TTC549 (cell line): ENCODE measurements at regions not wholly inside any gene's neighbourhood (a gene's known extent, or its start where the extent isn't known, plus 50 kb on each side); places are given as distances from the start of the nearest gene placed in this dataset.
A peak's percentile ranks its signal among the peaks of the same experiment; 100 is the strongest.
"Not testable (repeated sequence)": the region's sequence is repeated elsewhere in the genome, so short reads cannot be mapped to it uniquely, and the experiment has no call there.

ENCODE experiments used
- FAIRE-seq: peaks from 2 replicates; lab custom pipeline; 2012; peaks lifted over from hg19 to GRCh38; lab: Jason Lieb, UNC

- not testable (repeated sequence) for FAIRE-seq
Observed at GRCh38 chr4:131883181-131883580, 1265.9 kb upstream of the PCDH10 start.

DNA sequence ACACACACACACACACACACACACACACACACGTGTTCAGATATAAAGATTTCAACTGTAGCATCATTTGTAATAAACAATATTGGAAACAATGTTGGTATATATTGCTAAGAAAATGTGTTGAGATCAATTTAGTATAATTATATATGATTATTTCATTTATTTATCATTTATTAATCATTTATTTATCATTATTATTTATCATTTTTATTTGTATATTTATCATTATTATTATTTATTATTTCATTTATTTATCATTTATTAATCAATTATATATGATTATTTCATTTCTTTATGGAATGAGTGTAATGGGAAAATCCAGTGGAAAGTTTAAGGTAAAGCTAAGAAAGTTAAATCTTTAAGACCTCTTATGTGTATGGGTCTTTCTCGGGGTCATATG is 1223.4 kb upstream of the PCDH10 start:
- FAIRE-seq = peak; percentile 85

DNA sequence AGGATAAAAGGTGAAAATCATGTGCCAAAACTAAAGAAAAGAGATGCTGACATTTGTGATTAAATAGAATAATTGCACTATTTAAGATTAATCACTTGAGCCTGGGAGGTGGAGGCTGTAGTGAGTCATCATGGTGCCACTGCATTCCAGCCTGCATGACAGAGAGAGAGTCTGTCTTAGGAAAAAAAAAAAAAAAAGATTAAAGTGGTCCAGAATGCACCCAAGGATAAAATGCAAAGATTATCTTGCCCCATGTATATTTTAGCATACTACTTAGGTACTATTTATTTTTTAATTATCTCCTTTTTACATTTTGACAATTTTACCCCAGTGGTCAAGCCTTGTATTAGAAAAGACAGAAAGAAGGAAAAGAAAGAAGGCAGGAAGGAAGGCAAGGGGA is 1181.4 kb upstream of the PCDH10 start:
- not testable (repeated sequence) for FAIRE-seq

- no peak for FAIRE-seq
Observed at GRCh38 chr4:131974730-131975129, 1174.4 kb upstream of the PCDH10 start.

GRCh38 chr4:131975276-131976132 is 1173.6 kb upstream of the PCDH10 start:
- FAIRE-seq = not testable (repeated sequence)

GRCh38 chr4:131976133-131977002 is 1172.7 kb upstream of the PCDH10 start:
- FAIRE-seq = not testable (repeated sequence)

DNA sequence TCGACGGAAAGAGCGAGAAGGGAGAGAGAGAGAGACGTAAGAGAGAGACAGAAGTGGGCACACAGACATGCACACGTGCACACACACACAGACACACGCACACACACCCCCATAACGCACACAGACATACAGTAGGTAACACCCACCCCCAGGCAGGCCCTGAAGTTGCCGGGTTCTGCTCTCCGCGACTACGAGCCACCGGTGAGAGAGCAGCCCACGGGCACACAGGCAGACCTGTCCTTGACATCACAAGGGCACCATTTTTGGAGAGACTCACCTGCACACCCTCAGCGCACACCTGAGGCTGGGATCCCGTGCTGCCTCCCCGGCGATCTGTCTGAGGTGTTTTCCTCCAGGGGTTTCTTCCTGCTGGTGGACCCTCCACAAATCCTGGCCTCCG is 1171.0 kb upstream of the PCDH10 start:
- FAIRE-seq = no peak

GRCh38 chr4:131989576-131989975 is 1159.5 kb upstream of the PCDH10 start:
- FAIRE-seq = no peak

DNA sequence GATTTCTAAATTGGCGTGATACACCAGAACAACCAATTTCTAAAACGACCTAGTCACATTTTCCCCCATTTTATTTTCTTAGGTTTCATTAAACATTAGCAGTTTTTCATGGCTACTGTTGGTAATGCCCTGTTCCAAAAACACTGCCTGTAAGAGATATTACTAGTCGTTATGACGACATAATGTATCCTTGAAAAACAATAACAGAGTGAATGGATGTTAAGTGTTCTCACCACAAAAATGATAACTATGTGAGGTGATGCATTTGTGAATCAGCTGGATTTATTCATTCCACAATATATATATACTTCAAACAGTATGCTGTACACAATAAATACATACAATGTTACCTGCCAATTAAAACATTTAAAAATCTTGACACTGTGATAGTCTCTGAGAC is 1147.6 kb upstream of the PCDH10 start:
- FAIRE-seq = no peak

DNA sequence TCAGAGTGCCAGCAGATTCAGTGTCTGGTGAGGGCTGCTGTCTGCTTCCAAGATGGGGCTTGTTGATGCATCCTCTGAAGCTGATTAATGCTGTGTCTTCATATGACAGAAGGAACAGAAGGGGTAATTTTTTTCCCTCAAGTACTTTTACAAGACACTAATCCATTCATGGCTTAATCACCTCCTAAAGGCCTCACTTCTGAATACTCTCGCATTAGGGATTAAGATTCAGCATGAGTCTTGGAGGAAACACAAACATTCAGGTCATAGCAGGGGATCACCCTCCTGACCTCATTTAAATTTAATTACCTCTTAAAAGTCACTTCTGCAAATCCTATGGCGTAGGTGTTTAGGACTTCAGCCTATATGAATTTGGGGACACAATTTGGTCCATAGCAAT is 1145.5 kb upstream of the PCDH10 start:
- no peak for FAIRE-seq

GRCh38 chr4:132015321-132015720 is 1133.8 kb upstream of the PCDH10 start:
- FAIRE-seq = no peak

GRCh38 chr4:132016703-132017350 is 1132.3 kb upstream of the PCDH10 start:
- no peak for FAIRE-seq

GRCh38 chr4:132026166-132026565 is 1122.9 kb upstream of the PCDH10 start:
- FAIRE-seq = no peak

- FAIRE-seq = no peak
Observed at GRCh38 chr4:132026816-132027215, 1122.3 kb upstream of the PCDH10 start.

GRCh38 chr4:132056496-132056895 is 1092.6 kb upstream of the PCDH10 start:
- FAIRE-seq = no peak

DNA sequence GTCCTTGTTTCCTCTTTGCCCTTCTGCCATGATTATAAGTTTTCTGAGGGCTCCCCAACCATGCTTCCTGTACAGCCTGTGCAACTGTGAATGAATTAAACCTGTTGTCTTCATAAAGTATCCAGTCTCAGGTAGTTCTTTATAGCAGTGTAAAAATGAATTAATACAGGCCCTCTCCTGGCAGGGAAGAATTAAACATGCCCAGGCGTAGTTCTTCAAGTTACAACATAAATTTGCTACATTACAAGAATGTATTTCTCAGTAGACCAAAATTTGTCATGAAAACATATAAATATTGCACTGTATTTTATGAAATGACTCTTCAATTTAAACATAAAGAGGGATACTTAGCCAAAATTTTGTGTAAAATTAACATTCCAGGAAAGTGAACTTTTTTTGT is 1089.9 kb upstream of the PCDH10 start:
- FAIRE-seq = no peak

DNA sequence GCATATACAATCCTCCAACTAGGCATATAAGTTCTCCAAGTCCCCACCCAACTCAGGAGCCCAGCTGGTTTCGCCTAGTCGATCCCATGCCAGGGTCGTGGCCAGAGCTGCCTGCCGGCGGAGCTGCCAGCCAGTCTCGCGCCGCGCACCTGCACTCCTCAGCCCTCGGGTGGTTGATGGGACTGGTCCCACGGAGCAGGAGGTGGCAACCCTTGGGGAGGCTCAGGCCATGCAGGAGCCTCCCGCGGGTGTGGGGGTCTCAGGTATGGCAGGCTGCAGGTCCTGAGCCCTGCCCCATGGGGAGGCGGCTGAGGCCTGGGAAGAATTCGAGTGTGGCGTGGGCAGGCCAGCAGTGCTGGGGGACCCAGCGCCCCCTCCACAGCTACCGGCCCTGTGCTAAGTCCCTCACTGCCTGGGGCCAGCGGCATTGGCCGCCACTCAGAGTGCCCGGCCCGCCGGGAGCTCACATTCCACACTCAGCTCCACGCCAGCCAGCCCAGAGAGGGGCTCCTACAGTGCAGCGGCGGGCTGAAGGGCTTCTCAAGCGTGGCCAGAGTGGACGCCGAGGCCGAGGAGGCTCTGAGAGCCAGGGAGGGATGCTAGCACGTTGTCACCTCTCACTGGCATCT is 1086.4 kb upstream of the PCDH10 start:
- FAIRE-seq = no peak

GRCh38 chr4:132063829-132064228 is 1085.3 kb upstream of the PCDH10 start:
- FAIRE-seq = no peak

DNA sequence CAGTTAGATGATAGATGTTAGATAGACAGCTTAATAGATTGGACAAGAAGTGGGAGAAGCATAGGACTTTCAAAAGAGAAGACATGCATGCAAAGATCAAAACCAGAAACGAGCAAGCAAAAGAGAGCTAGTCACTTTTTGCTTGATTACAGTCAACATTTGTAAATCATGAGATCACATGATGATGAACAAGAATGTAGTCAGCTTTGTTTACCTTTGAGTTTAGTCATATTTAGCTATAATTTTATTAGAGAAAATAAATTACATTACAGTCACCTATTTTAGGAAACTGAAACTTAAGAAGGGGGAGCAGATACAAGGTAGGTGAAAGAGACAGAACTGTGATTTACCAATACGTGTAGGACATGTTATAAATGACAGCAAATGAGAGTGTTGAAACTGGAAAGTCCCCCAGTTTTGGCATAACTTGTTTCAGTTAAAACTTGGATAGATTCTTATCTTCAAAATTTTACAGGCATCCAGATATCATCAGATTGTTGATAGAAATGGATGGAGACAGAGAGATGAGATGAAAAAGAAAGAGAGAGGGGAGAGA is 1083.1 kb upstream of the PCDH10 start:
- no peak for FAIRE-seq

- no peak for FAIRE-seq
Observed at GRCh38 chr4:132071815-132072214, 1077.3 kb upstream of the PCDH10 start.

GRCh38 chr4:132076829-132077228 is 1072.3 kb upstream of the PCDH10 start:
- no peak for FAIRE-seq

DNA sequence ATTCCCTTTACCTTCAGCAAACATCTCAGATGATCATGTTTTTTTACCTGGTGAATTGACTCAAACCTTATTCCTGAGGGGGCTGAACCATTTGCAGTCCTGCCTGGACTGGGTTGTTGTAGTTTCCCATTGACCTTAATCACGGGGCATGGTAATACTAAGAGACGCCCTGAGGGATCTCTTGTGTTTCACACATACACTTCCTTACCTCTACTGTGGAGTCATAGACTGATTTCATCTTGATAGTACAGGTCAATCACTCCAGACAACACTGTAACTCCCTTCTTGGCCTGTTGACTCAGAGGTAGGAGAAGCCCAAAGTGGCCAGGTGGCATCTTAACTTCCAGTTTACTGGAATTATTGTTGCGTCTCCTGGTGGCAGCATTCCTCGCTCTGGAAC is 1064.0 kb upstream of the PCDH10 start:
- FAIRE-seq = no peak
